Pulmonary artery endothelial cell (primary cell): ENCODE measurements at regions not wholly inside any gene's neighbourhood (a gene's known extent, or its start where the extent isn't known, plus 50 kb on each side); places are given as distances from the start of the nearest gene placed in this dataset.

Experiments
- DNase-seq: peaks from one replicate; pipeline ENCODE4 v3.0.0-alpha.2; 2011; ENCODE audit warnings: low read depth, low spot score

DNA sequence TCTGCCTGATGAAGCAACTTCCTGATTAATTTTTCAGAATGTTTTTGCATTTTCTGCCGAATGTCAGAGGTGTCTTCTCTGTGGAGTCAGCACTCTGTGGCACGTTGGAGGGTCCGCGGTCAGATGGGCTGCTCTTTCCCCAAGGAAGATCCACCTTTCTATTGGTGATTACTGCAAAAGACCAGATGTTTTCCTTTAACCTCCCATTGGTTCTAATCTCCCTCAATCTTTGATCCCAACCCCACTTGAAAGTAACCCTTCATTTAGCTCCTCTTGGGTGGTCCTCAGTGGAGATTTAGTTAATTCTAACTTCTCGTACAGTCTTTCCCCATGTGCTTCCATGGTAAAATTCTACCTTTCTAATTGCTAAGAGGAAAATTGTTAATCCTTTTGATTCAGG, 397.7 kb upstream of the DDHD1 start:
- DNase-seq, result no peak

DNA sequence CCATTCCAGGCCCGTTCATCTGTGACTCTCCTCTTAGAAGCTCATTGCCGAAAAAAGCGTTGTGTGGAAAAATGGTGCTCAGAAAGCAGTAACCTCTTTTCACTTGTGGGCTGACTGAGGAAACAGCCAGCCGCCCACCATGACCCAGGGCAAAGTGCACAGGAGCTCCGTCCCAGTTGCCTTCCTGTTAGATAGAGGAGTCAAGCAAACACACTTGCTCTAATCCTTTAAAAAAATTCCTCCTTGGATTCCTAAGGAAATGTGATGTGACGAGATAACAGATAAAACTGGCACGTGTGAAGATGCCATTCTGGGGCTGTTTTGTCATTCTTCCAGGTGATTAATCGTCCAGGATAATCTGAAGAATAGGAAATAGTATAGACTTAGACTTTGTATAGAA, 396.8 kb upstream of the DDHD1 start:
- peak; percentile 97 for DNase-seq

DNA sequence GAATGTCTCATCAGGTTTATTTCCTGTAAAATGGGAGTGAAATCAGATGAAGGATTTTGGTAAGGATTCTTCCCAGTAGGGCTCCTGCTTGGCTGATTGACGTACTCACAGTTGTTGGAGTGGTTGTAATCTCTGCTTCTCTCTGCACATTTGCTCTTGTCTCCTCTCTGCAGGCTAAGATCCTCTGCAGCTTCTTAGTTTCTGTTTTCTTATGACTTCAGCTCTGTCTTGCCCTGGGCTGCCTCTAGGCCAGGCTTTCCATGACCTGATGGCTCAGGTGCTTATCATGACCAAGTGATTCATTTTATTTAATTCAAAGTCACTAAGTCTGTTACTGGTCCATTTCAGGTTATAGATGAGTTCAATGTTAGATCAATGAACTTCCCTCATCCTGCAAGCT, 394.5 kb upstream of the DDHD1 start:
- DNase-seq, result no peak

DNA sequence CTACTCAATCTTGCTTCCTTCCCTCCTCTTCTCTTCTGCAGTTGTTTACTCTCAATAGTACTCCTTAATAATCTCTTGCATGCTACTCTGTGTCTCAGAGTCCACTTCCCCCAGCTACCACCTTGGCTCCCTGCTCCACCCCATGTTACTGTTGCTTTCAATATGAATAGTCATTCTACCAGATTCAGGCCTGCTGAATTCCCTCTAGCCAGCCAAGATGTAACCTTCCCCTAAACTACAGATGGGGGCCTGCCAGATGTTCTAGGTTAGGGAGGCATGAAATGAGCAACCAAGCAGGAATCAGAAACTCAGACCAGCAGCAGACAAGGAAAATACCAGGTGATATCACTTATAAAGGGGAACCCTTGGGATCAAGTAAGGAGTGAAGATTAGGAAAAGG, 392.1 kb upstream of the DDHD1 start:
- DNase-seq, result no peak

DNA sequence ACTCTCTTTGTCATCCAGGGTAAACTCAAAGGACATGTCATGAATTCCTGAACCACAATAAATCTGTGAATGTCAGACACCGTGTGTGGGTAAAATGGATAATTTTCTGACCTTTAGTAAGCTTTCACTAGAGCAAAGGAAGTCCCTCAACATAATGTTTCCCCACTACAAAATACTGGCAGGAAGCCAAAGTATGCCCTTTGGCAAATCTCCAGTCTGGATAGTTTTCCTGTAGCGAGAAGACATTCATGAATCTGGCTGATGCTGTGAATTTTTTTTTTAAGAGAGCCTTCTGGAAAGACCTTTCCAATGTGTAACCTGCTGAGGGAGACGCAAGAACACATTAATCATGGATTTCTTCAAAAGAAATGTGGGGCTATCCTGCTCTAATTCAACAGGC, 389.6 kb upstream of the DDHD1 start:
- peak; percentile 90 for DNase-seq

DNA sequence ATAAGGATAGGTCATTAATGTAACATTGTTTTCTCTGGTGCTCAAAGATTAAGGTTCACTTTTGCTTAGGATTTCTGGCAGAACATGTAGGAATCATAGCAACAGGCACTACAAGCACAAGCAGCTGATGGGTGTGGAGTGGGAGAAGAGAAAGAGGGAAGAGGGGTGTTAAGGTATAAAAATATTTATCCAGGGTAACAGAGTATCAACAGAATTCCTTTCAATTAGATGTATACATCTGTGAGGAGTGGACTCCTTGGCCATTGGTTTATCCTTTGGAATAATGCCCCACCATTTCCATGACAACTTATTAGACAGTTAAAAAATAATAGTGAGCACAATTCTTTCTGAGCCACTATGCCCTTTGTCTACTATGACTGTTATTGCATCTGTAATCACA, 388.3 kb upstream of the DDHD1 start:
- DNase-seq, result no peak

DNA sequence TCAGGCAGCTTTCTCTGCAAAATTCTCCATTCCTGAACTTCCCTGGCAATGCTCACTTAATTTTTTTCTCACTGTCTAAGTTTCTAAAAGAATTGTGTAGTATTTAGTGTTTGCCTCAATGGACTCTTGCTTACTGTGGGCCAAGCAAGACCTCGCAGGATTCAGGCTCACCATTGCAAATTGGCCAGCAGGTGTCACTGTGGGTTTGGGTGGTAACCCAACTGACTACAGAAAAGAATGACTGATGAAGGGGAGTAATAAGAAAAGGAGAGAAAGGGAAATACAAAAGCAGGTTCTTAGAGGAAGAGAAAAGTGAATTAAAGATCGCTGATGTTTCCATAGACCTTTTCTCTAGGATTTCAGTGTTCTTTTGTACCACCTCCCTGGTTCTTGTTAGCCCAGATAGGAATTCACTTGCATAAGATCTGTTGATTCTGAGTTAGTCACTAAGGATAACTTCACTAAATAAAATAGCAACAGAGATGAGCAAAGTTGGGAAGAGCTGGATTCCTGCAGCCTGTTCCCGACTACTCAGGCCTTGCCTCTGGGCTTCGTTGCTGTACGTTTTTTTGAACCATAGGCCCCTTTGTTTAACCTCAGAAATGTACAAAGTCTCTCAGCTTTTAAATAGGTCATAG, 386.5 kb upstream of the DDHD1 start:
- peak; percentile 80 for DNase-seq

DNA sequence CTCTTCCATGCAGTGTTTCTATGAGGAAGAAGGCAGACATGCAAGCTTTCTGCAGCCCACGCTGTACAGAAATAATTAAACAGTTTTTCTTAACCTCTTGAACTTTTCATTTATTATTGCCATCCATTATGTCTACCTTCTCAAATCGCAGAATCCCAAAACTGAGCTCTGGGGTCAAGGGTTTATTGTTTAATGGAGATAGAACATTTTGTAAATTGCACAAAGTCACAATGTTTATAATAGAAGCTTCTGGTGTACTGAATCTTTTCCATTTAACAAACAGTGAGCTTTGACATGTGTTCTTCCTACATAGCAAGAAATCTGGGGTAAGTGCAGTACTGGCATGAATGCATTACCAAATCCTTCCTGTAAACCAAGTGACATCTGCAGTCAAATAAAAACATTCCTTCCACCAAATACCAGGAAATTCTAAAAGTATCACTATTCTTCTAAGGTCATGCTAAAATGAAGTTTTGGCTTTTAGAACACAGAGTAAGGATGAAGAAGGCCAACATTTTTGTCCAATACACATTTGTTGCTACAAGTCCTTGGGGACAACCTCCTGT, 385.3 kb upstream of the DDHD1 start:
- no peak for DNase-seq

DNA sequence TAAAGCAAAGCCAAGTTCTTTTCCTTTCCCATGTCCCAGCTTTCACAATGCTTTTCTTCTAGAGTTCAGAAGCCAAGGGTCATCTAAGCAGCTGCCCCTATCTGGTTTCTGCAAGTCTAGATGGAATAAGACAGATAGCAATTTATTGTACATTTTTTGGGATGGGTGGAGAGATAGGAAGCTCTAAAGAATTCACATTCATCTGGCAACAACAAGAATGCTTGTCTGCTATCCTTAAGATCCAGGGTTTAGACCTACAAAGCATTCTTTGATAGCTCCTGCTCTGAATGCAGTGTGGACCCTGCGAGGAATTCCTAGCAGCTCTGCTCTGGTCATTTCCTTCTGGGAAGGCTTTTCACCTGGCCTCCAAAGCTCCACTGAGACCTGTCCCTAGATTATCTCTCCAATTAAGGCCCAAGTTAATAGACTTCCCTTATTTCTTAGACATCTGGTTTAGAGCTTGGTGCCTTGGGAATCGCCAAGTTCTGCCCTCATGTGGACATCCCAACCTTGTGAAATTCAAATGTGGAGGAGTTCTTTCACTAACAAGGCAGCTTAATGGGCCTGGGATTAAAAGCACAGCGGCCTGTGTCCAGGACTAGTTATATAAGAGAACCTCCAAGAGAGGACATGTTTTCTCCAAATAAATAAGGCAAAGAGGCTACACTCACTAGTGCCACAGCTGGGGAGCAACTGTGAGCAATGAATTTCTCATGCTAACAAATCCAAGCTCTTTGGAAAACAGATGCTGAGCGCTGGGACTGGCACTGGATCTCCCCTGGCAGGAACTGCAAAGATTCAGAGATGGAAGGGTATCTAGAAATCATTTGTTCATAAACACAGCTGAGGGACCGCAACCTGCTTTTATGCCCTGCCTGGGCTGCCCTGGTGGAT, 384.5 kb upstream of the DDHD1 start:
- DNase-seq, result no peak

DNA sequence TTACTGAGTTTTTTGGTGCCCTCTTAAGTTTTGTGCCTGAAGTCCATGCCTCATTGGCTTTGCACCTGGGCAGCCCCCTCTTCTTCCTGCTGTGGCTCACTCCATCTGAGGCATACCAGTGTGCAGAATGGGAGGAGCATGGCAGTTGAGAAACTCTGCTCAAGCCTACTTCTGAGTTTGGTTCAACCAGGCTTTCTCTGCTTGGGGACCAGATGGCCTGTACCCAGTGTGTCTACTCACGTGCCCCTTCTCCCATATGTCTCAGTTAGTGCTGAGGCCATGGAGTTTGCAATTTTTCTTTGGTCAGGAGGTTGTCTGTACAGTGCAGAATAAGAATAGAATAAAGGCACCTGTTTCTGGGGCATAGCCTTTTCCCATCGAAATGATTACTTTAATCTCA, 383.3 kb upstream of the DDHD1 start:
- no peak for DNase-seq

DNA sequence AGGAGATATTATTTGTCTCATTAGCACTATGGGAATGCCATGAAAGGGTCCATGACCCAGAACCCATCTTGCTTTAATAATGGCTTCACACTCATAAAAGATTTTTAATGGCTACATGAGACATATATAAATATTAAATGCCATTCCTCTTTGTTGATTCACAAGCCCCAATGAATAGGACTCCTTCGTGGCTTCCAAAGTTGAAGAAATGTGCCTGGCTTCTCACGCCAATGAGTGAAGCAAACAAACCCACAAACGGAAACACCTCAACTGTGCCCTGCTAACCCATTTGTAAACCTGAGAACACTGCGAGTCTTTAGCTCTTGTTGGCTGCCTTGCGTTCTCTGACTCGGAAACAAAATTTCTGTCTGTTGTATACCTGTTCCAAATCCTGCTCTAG, 381.7 kb upstream of the DDHD1 start:
- no peak for DNase-seq

DNA sequence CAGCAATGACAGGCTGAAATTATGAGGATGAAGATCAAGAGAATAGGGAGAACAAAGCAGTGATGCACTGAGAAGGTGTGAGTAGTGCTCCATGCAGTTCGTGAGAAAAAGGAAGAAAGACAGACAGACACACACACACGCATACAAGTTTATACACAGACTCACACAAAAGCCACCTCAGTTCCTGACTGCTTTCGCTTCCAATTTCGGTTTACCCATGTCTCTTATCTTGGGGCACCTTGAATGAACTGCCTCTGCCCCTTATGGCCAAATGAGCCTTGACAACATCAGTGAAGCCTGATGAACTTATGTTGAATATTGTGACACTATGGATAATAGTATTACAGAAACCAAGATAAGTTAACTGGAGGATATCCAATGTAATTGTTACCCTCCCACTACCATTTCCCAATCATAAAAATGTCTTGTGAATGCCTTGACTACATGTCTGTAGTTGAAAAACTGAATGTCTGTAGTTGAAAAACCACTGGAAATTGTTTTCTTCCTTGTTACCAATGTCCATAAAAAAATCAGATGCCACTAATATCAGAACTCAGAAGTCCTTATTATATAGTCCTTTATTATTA, 380.4 kb upstream of the DDHD1 start:
- no peak for DNase-seq

DNA sequence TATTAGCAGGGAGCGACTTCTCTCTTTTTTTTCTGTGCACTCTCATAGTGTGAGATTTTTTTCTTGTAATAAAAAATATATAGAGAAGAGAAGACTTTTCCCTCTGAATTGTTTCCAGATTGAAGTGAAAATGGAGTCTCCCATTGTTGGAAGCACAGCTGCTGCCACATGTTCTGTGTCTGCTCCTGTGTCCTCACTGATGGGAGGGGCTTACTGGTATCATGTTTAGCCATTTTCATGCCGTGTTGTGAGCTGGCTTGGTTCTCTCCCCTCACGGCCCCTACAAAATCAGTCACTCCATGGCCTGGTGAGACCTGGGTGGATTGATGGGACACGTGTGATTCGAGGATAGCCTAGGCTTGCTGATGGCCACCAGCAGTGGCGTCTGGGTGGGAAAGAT, 379.7 kb upstream of the DDHD1 start:
- DNase-seq, result no peak

DNA sequence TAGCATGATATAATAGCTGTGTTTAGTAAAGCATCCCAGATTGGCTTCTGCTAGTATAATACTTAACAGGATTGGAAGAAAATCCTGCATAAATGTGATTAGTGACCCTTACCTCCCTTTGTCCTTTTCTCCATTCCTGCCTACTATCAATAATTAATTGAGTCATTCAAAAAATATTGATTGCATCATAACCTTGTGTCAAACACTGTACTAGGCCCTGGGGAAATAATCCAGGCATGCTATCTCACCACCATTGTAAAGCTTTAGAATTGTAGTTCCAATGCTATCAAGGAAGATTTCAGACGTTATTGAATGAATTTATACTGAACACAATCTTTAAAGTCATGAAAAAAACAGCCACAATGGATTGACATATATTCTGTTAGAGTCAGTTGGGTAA, 378.6 kb upstream of the DDHD1 start:
- no peak for DNase-seq

DNA sequence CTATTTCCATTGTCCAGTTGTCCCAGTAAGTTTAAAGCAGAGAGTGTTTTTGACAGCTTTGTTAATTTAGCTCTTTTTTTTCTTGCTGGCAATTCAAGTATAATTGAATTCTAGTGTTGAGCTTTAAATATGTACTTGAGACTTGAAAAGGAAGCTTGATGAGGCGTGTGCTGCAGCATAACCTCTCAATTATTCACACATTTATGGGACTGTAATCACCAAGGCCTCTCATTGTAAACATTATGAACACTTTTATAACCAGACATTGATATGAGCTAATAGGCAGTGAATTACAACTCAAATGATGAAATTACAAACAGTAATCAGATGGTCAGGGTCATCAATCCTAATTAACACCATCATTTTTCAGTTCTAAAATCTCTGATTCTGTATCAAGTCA, 378.0 kb upstream of the DDHD1 start:
- no peak for DNase-seq

DNA sequence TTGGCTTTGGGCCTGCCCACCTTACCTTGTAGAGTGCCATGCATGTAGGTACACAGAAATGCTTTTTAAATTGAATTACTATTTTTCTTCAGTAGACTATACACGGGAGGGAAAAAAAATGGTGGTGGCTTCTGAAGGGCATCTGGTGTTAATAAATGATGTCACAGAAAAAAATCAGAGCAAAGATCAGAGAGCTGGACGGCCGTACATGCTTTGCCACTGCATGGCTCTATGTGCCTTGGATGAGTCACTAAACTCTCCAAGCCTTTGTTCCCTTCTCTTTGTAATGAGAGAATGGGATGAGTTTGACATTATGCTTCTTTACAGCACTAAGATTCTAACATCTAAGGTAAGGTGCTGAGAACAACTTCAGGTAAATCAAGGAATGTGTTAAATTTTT, 376.4 kb upstream of the DDHD1 start:
- DNase-seq, result no peak

DNA sequence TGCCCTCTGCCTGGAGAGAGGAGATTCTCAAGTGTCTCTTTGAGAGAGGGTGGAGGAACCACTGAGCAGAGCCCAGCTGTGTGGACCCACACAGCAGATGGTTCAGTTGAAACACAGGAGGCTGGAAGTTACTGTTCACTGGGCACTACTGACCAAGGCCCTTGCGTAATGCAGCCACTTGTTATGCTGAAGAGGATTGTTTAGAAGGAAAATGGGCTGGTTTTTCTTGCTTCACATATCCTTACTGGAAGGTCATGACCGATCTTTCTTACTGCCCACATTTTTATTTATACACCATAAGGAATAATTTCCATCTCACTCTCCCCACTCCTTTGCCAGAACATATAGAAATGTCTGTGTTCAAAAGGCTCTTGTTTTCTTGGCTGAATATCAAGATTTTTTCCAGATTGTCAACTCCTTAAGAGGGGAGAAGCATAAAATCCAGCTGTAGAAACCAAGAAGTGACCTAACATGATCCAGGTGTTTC, 375.1 kb upstream of the DDHD1 start:
- no peak for DNase-seq

DNA sequence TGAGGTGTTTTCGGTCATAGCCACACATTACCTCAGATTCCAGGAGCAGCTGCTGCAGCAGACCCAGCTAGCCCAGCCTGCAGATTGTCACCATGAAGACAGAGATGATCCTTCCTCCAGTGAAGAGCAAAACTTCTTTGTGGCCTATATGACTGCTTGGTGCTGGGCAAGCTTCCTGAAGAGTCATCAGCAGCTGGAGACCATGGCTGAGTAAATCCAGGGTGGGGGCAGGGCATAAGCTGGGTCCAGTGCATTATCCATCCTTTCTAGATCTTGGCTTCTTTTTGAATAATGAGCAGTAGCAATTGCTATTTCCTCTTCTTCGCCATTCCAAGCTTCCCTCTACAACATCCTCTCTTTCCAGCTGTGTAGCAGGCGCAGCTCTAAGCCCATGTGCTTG, 373.1 kb upstream of the DDHD1 start:
- DNase-seq, result no peak

DNA sequence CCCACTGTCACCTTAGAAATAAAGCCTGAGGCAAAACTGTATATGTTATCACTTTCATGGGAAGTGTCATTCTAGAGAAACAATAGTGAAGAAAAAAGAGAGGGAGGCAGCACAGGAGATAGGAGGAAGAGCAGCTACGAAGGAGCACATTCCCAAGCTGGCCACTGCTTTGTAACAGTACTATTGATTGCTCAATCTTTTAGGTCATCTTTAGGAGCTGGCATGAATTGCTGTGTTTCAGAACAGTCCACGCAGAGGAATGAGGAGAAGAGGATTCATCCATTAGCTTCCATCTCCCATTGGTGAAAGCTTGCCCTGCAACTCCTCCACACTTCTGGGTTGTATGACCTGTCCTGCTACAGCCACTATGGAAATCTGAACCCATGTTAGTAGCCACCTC, 372.5 kb upstream of the DDHD1 start:
- DNase-seq, result no peak

DNA sequence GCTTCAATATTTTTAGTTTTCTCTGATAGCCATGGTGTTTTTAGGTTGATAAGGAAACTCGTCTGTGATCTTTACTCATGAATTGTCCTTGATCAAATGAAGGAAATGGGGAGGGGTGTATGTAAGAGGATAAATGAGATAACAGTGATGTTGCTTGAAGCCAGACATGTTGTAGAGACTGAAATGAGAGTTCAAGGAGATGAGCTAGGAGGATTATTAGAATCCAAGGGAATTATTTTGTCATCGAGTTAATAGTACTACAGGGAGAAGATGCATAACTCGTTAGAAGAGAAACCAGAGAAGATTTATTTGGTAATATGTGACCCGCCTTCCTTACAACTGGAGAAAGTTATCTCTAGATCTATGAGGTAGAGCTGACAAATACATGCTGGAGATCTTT, 371.3 kb upstream of the DDHD1 start:
- no peak for DNase-seq

DNA sequence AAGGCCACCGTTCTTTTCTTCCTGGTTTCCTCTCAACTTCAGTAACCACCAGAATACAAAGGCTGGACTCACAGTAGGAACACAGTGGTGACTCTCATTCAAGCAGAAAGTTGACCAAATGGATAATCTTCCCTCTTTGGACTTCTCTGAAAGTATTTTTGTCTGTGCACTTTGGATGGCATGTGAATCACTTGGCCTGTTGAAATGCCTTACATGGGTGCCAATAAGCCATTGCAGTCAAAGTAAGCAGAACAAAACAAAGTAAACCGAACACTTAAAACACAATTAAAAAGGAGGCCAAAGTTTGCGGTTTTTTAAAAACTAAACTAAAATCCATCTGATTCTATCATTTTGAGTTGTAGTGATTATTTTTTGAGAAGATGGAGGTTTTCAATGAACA, 370.1 kb upstream of the DDHD1 start:
- DNase-seq, result no peak
